GM20000 (cell line): ENCODE measurements at regions not wholly inside any gene's neighbourhood (a gene's known extent, or its start where the extent isn't known, plus 50 kb on each side); places are given as distances from the start of the nearest gene placed in this dataset.

Experiments used
- DNase-seq: peaks from one replicate; pipeline ENCODE4 v3.0.0; 2012; ENCODE audit warnings: low spot score
- CTCF ChIP-seq: IDR thresholded peaks from 2 replicates; pipeline ENCODE4 v1.5.1; 2012; ENCODE audit warnings: mild to moderate bottlenecking, control low read depth; ENCODE audit errors: extremely low read depth, missing control alignments

GRCh38 chr14:25944020-25944419, 653.8 kb downstream of the NOVA1 start:
- no peak for DNase-seq

GRCh38 chr14:25943329-25943728, 654.5 kb downstream of the NOVA1 start:
- no peak for DNase-seq
- TF ChIP-seq CTCF: no peak

More at GRCh38 chr14:25944020-25944419, 653.8 kb downstream of the NOVA1 start:
- no peak for TF ChIP-seq CTCF

- no peak for TF ChIP-seq CTCF
Observed at GRCh38 chr14:25942090-25942489, 655.7 kb downstream of the NOVA1 start.

GRCh38 chr14:25933731-25934130, 664.1 kb downstream of the NOVA1 start:
- TF ChIP-seq CTCF: no peak
- no peak for DNase-seq

More at GRCh38 chr14:25942090-25942489, 655.7 kb downstream of the NOVA1 start:
- DNase-seq: no peak

GRCh38 chr14:25929881-25930615, 667.8 kb downstream of the NOVA1 start:
- TF ChIP-seq CTCF: no peak
- DNase-seq: no peak

GRCh38 chr14:25911831-25912230, 686.0 kb downstream of the NOVA1 start:
- no peak for DNase-seq
- TF ChIP-seq CTCF: no peak

- TF ChIP-seq CTCF: no peak
- DNase-seq: no peak
Observed at GRCh38 chr14:25909045-25909747, 688.6 kb downstream of the NOVA1 start.
